ENCODE measurements at regions not wholly inside any gene's neighbourhood (a gene's known extent, or its start where the extent isn't known, plus 50 kb on each side); places are given as distances from the start of the nearest gene placed in this dataset.

DNA sequence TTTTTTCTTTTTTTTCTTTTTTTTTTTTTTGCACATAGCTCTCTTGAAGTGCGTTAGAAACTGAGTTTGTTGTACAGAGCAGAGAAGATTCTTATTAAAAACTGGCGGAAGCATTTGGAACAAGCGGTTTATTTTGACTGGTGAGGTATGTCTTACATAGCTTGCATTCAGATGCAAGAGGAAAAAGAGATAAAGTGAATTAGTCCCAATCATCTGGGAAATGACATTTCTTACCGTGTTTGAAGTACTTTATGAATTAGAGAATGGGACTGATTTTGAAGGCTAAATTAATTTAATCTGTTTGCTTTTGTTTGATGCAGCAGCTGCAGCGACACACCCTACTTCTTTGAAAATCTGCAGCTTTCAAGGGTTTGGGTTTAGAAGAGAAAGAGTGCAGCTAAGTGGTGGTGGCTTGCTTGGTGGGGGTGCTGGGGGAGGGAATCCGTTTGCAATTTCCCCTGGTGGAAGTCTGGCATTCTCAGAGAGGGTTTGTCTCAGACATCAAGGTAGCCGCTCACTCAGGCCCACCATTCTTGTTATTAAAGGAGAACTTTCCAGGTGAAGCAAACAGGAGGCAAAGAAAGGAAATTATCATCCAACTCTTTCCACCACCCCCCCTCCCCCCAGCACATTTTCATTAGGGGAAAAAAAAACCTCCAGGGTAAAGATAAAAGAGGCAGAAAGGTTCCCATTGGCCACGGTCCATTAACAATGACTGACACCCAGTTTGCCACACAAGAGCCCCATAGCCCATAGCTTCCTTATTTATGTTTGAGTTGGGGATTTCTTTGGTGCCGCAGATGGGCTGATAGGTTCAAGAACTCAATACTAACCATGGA lies 231.7 kb downstream of the SKIDA1 start:
- intact Hi-C loops (cut with micrococcal nuclease; ENCODE audit: unreplicated experiment) = loop anchor here (1.0 to 5.0 kb wide), 4 partner anchors 44 to 224 kb away; no protein-coding TSS in a partner anchor
- BruUV-seq (replicated peaks) = no TSS peak
- Histone ChIP-seq H3K36me3 (ENCODE audit: low read depth) (no peaks in the 10 kb centered on the region), H3K79me2 (ENCODE audit: low read depth) (no peaks in the 10 kb centered on the region), H2AFZ (no peak overlapping the region), H3F3A (ENCODE audit: insufficient read depth, low read depth) (peaks cover 23% of the 10 kb centered on the region), H3K4me2 (peak overlapping the region; percentile 76), H4K20me1 (ENCODE audit: insufficient read depth) (no peaks in the 10 kb centered on the region), H3K27ac (peak overlapping the region; percentile 85), H3K27me3 (ENCODE audit: insufficient read depth, low read depth) (no peaks in the 10 kb centered on the region), H3K4me3 (peak overlapping the region; percentile 51; the same call in 1 of the 2 replicates), H3K9me3 (ENCODE audit: insufficient read depth, low read depth) (no peaks in the 10 kb centered on the region), H3K9me2 (ENCODE audit: insufficient read depth) (no peaks in the 10 kb centered on the region), H3K4me1 (replicated peaks; ENCODE audit: insufficient read depth) (peaks cover 32% of the 10 kb centered on the region)
- ChIA-PET CTCF (interaction anchor here (0.6 kb wide), 3 partner anchors 20 to 69 kb away, joined by 4 to 5 read pairs (median 4); no protein-coding TSS in a partner anchor), POLR2A (ENCODE audit: unreplicated experiment) (interaction anchor here (0.5 kb wide), 1 partner anchor 123 kb away, joined by 7 read pairs; no protein-coding TSS in a partner anchor)
- DNase-seq = no peak
- no peak for TF ChIP-seq EZH2 (IDR thresholded peaks at IDR 0.05; ENCODE audit: low read depth)
- TF ChIP-seq, protein P1, sequence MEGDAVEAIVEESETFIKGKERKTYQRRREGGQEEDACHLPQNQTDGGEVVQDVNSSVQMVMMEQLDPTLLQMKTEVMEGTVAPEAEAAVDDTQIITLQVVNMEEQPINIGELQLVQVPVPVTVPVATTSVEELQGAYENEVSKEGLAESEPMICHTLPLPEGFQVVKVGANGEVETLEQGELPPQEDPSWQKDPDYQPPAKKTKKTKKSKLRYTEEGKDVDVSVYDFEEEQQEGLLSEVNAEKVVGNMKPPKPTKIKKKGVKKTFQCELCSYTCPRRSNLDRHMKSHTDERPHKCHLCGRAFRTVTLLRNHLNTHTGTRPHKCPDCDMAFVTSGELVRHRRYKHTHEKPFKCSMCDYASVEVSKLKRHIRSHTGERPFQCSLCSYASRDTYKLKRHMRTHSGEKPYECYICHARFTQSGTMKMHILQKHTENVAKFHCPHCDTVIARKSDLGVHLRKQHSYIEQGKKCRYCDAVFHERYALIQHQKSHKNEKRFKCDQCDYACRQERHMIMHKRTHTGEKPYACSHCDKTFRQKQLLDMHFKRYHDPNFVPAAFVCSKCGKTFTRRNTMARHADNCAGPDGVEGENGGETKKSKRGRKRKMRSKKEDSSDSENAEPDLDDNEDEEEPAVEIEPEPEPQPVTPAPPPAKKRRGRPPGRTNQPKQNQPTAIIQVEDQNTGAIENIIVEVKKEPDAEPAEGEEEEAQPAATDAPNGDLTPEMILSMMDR (conservative IDR thresholded peaks at IDR 0.05) = no peak

DNA sequence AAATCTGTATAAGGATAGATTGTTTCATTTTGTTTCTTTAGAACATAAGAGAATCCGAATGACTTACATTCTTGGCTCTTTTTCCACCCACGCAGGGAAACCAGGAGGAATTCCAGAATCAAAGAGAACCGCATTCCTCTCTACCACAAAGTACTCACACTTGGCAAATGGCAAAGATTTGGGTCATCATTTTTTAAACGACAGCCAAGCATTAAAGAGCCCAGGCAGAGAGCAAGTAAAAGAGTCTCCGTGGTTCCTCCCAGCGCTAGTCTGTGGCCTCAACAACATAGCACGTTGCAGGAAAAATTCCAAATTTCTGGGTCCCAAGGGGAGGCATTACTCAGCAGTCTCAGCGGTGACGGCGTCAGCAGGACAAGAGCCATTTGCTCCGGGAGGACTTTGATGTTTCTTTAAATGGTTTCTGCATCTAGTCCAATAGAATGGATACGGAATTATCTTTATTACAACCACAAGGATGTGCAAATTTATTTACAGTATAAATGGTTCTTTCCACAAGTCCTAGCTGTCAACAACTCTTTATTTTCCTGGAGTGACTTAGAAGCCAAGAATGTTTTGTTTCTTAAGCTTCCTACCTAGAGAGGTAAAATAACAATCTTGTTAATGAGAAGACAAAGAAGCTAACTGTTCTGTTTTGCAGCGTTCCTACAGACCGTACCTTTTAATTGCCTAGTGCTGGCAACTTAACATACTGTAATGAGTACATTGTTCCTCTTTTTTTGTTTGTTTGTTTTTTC lies 232.5 kb downstream of the SKIDA1 start:
- peak overlapping the region; percentile 51; the same call in 1 of the 2 replicates for H3K4me3 ChIP-seq
- CTCF ChIA-PET = interaction anchor here (0.5 to 0.6 kb wide), 4 partner anchors 18 to 69 kb away, joined by 3 to 5 read pairs (median 4); no protein-coding TSS in a partner anchor
- intact Hi-C loops (cut with micrococcal nuclease; ENCODE audit: unreplicated experiment) = loop anchor here (1.0 to 5.0 kb wide), 4 partner anchors 44 to 224 kb away; no protein-coding TSS in a partner anchor
- H3K9me2 ChIP-seq (ENCODE audit: insufficient read depth) = no peaks in the 10 kb centered on the region
- TF ChIP-seq, protein P1 (conservative IDR thresholded peaks at IDR 0.05) = no peak
- no peak for TF ChIP-seq EZH2 (IDR thresholded peaks at IDR 0.05; ENCODE audit: low read depth)
- no peaks in the 10 kb centered on the region for H3K27me3 ChIP-seq (ENCODE audit: insufficient read depth, low read depth)
- no peaks in the 10 kb centered on the region for H3K36me3 ChIP-seq (ENCODE audit: low read depth)
- peak overlapping the region; percentile 69 for H2AFZ ChIP-seq
- POLR2A ChIA-PET (ENCODE audit: unreplicated experiment) = interaction anchor here (0.6 to 0.8 kb wide), 3 partner anchors 23 to 195 kb away, joined by 3 to 5 read pairs (median 4); no protein-coding TSS in a partner anchor
- peaks cover 23% of the 10 kb centered on the region for H3F3A ChIP-seq (ENCODE audit: insufficient read depth, low read depth)
- H3K79me2 ChIP-seq (ENCODE audit: low read depth) = no peaks in the 10 kb centered on the region
- no peaks in the 10 kb centered on the region for H3K9me3 ChIP-seq (ENCODE audit: insufficient read depth, low read depth)
- H3K27ac ChIP-seq = peak overlapping the region; percentile 85
- BruUV-seq (replicated peaks) = TSS peak; percentile 52
- no peaks in the 10 kb centered on the region for H4K20me1 ChIP-seq (ENCODE audit: insufficient read depth)
- H3K4me1 ChIP-seq (replicated peaks; ENCODE audit: insufficient read depth) = peaks cover 32% of the 10 kb centered on the region
- H3K4me2 ChIP-seq = peak overlapping the region; percentile 76
- DNase-seq = peak; percentile 77 to 87

DNA sequence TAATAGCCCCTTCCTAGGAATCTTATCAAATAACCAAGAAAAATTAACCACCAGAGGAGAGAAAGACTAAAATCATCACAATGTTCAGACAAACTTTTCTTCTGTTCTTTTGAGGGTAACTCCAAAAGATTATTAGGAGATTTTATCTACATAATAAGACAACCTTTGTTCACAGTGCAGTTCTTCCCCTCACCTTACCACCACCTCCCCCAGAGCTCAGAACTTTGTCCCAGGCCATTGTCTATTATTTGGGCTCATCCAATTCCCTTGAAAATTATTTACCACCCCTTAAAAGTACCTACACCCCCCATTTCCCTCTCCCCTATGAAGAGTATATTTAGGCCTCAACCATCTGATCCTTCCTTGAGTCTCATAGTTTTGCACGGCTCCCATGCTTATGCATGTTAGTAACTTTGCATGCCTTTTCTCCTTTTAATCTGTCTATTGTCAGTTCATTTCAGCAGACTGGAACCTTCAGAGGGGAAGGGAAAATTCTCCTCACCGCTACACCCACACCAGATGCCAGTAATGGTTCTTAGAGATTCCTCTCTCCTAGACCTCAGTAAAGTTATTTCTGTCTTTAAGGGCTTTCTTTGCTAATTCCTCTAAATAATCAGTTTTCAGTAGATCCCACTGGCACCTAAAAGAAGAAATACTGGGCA lies 234.9 kb downstream of the SKIDA1 start:
- peaks cover 36% of the 10 kb centered on the region for H3K4me1 ChIP-seq (replicated peaks; ENCODE audit: insufficient read depth)
- POLR2A ChIA-PET (ENCODE audit: unreplicated experiment) = no interaction called here
- no peak overlapping the region for H3K4me2 ChIP-seq

More for the DNA sequence above, 234.9 kb downstream of the SKIDA1 start:
- TF ChIP-seq, protein P1 (conservative IDR thresholded peaks at IDR 0.05) = no peak
- no peak for TF ChIP-seq EZH2 (IDR thresholded peaks at IDR 0.05; ENCODE audit: low read depth)
- intact Hi-C loops (cut with micrococcal nuclease; ENCODE audit: unreplicated experiment) = loop anchor here (5.0 kb wide), 2 partner anchors 207 to 227 kb away; no protein-coding TSS in a partner anchor
- Histone ChIP-seq H3K4me3 (no peak overlapping the region), H2AFZ (no peak overlapping the region), H3K36me3 (ENCODE audit: low read depth) (no peaks in the 10 kb centered on the region), H3F3A (ENCODE audit: insufficient read depth, low read depth) (peaks cover 25% of the 10 kb centered on the region), H4K20me1 (ENCODE audit: insufficient read depth) (no peaks in the 10 kb centered on the region), H3K9me3 (ENCODE audit: insufficient read depth, low read depth) (no peaks in the 10 kb centered on the region), H3K79me2 (ENCODE audit: low read depth) (no peaks in the 10 kb centered on the region), H3K27ac (no peak overlapping the region), H3K27me3 (ENCODE audit: insufficient read depth, low read depth) (no peaks in the 10 kb centered on the region), H3K9me2 (ENCODE audit: insufficient read depth) (no peaks in the 10 kb centered on the region)
- CTCF ChIA-PET = no interaction called here
- no TSS peak for BruUV-seq (replicated peaks)
- no peak for DNase-seq
